ENCODE measurements at regions not wholly inside any gene's neighbourhood (a gene's known extent, or its start where the extent isn't known, plus 50 kb on each side); places are given as distances from the start of the nearest gene placed in this dataset.

DNA sequence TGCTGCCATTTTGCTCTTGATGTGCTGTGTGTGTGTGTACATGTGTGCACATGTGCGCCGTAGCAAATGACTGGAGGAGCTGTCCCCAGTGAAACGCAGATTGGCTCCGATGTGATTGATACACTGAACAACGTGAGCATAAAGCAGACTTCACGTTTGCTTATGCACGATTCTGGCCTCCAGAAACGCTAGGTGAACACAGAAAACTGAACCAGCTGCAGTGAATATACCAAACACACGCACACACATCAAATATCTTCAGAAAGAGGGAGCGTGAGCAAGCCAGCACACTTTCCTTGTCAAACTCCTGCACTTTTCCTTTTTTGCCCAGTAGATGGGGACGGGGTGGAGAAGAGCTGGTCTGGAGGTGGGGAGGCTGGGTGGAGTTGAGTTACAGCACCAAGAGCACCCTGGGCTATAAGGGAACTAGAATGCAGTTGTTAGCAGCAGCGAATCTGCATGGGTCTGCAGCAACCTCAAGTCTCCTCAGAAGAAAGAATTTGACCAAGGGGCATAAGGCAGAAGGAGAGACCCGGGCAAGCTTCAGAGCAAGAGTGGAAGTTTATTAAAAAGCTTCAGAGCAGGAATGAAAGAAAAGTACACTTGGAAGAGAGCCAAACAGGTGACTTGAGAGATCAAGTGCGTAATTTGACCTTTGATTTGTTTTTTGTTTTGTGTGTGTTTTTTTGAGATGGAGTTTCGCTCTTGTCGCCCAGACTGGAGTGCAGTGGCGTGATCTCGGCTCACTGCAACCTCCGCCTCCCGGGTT is 77.8 kb upstream of the CADM1 start:
- Histone ChIP-seq H3K27ac (ENCODE audit: low read length) (no peak overlapping the region), H3K4me1 (ENCODE audit: control insufficient read depth, insufficient read depth, low read length) (no peaks in the 10 kb centered on the region), H3K9me3 (ENCODE audit: control insufficient read depth, insufficient read depth, low read depth, low read length) (no peaks in the 10 kb centered on the region; the same call in 1 of the 2 replicates), H3K36me3 (ENCODE audit: control insufficient read depth, insufficient read depth, low read length) (no peaks in the 10 kb centered on the region), H3K27me3 (ENCODE audit: control insufficient read depth, insufficient read depth, low read length) (no peaks in the 10 kb centered on the region), H3K4me3 (ENCODE audit: low read depth in 2 of 2, low read length in 2 of 2) (no peak overlapping the region)
- DNase-seq (ENCODE audit: low read depth, low spot score) = peak; percentile 2
- intact Hi-C loops (cut with micrococcal nuclease; ENCODE audit: unreplicated experiment) (no loop called here), in situ Hi-C loops (cut with HindIII; ENCODE audit: low pct_unique_long_range_greater_than_20kb, low sequenced_read_pairs) (no loop called here)
- no TSS peak for BruUV-seq (replicated peaks)
- ATAC-seq = no peak
- ChIA-PET POLR2A (interaction anchor here (0.6 kb wide), 2 partner anchors 428 to 469 kb away, joined by 3 read pairs; no protein-coding TSS in a partner anchor), CTCF (no interaction called here)
- TF ChIP-seq SIN3A (IDR thresholded peaks at IDR 0.05; ENCODE audit: borderline replicate concordance, insufficient read depth, low read depth, low read length) (no peak), POLR2AphosphoS5 (IDR thresholded peaks at IDR 0.05; ENCODE audit: low read depth, low read length) (no peak), TCF7L2 (IDR thresholded peaks at IDR 0.05; ENCODE audit: low read depth, low read length) (no peak)
- TF ChIP-seq, protein P1, sequence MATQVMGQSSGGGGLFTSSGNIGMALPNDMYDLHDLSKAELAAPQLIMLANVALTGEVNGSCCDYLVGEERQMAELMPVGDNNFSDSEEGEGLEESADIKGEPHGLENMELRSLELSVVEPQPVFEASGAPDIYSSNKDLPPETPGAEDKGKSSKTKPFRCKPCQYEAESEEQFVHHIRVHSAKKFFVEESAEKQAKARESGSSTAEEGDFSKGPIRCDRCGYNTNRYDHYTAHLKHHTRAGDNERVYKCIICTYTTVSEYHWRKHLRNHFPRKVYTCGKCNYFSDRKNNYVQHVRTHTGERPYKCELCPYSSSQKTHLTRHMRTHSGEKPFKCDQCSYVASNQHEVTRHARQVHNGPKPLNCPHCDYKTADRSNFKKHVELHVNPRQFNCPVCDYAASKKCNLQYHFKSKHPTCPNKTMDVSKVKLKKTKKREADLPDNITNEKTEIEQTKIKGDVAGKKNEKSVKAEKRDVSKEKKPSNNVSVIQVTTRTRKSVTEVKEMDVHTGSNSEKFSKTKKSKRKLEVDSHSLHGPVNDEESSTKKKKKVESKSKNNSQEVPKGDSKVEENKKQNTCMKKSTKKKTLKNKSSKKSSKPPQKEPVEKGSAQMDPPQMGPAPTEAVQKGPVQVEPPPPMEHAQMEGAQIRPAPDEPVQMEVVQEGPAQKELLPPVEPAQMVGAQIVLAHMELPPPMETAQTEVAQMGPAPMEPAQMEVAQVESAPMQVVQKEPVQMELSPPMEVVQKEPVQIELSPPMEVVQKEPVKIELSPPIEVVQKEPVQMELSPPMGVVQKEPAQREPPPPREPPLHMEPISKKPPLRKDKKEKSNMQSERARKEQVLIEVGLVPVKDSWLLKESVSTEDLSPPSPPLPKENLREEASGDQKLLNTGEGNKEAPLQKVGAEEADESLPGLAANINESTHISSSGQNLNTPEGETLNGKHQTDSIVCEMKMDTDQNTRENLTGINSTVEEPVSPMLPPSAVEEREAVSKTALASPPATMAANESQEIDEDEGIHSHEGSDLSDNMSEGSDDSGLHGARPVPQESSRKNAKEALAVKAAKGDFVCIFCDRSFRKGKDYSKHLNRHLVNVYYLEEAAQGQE (IDR thresholded peaks at IDR 0.05; ENCODE audit: insufficient read depth in 1 of 2, low read depth in 2 of 2, low read length in 1 of 2) = no peak
- TF ChIP-seq, protein P2, sequence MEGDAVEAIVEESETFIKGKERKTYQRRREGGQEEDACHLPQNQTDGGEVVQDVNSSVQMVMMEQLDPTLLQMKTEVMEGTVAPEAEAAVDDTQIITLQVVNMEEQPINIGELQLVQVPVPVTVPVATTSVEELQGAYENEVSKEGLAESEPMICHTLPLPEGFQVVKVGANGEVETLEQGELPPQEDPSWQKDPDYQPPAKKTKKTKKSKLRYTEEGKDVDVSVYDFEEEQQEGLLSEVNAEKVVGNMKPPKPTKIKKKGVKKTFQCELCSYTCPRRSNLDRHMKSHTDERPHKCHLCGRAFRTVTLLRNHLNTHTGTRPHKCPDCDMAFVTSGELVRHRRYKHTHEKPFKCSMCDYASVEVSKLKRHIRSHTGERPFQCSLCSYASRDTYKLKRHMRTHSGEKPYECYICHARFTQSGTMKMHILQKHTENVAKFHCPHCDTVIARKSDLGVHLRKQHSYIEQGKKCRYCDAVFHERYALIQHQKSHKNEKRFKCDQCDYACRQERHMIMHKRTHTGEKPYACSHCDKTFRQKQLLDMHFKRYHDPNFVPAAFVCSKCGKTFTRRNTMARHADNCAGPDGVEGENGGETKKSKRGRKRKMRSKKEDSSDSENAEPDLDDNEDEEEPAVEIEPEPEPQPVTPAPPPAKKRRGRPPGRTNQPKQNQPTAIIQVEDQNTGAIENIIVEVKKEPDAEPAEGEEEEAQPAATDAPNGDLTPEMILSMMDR (IDR thresholded peaks at IDR 0.05) = no peak; the same call in 1 of the 2 replicates

DNA sequence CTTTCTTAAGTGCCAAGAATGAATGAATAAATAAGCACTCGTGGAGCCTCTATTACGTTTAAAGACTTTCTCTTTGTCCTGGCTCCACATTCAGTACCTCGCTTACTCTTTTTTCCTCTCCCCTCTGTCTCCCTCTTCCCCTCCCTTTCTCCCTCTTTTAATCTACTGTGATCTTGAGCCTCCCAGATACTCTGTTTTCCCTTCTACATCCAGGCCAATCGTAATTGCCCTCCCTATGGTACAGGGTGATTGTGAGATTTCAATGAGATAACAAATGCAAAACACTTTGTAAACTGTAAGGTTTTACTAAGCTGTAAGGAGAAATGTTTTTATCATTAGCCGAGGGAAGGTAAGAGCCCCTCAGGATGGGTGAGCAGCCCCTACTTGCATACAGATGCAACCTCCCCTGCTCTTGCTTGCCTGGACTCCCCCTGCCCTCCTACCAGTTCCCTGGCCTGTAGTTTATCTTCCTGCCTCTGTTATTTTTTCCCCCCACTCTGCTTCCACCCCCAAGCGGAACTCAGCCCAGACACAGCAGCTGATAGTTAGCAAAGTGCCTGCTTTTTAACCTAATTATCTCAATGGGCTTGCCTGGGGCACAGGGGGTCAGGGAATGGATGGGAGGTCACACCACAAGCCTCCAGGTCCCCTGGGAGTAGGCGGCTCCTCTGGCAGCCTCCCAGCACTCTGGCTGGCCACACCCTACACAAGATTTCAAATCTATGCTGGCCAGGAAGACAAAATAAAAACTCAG is 76.9 kb upstream of the CADM1 start:
- ATAC-seq = no peak
- TF ChIP-seq SIN3A (IDR thresholded peaks at IDR 0.05; ENCODE audit: borderline replicate concordance, insufficient read depth, low read depth, low read length) = no peak
- CTCF ChIA-PET = no interaction called here

More for the DNA sequence above, 76.9 kb upstream of the CADM1 start:
- in situ Hi-C loops (cut with HindIII; ENCODE audit: low pct_unique_long_range_greater_than_20kb, low sequenced_read_pairs) (no loop called here), intact Hi-C loops (cut with micrococcal nuclease; ENCODE audit: unreplicated experiment) (no loop called here)
- Histone ChIP-seq H3K36me3 (ENCODE audit: control insufficient read depth, insufficient read depth, low read length) (no peaks in the 10 kb centered on the region), H3K4me3 (ENCODE audit: low read depth in 2 of 2, low read length in 2 of 2) (no peak overlapping the region), H3K9me3 (ENCODE audit: control insufficient read depth, insufficient read depth, low read depth, low read length) (no peaks in the 10 kb centered on the region), H3K27me3 (ENCODE audit: control insufficient read depth, insufficient read depth, low read length) (no peaks in the 10 kb centered on the region), H3K27ac (ENCODE audit: low read length) (no peak overlapping the region), H3K4me1 (ENCODE audit: control insufficient read depth, insufficient read depth, low read length) (no peaks in the 10 kb centered on the region)
- DNase-seq (ENCODE audit: low read depth, low spot score) = no peak
- BruUV-seq (replicated peaks) = no TSS peak
- POLR2A ChIA-PET = no interaction called here
